D721Med (cell line): ENCODE measurements at regions not wholly inside any gene's neighbourhood (a gene's known extent, or its start where the extent isn't known, plus 50 kb on each side); places are given as distances from the start of the nearest gene placed in this dataset.

Source experiments
- DNase-seq: peaks from one replicate; pipeline ENCODE4 v3.0.0; 2011; ENCODE audit warnings: low spot score; ENCODE audit not compliant: insufficient read length
- FAIRE-seq: peaks from 2 replicates; lab custom pipeline; 2011; peaks lifted over from hg19 to GRCh38; lab: Jason Lieb, UNC
- TF ChIP-seq, protein P1 (sequence below): IDR thresholded peaks from 2 replicates; pipeline ENCODE4 v1.5.1; 2012; ENCODE audit warnings: mild to moderate bottlenecking, control low read depth; ENCODE audit not compliant: insufficient read depth; ENCODE audit errors: missing control alignments

DNA sequence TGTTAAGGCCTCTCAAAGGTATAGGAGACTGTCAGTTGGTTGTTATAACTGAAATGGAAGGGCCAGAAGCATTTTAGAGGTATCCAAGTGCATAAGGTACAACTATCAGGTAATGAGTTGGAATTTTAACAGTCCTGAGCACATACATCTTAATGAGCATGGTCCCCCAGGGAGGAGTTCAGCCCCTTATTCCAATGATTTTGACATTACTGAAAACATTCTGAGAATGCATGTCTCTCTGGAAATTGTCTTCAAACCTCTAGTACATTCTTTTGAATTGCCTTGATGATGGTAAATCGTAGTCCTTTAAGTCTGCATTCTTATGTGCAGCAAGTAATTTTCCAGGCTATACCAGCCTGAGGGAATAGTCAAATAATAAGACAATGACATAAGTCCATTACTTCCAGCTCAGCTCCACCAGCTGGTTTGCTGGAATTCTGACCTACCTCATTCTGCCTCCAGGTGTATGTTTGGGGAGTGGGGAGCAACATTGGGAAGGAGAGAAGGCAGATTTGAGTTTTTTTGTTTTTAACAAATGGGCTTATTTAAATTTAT, 239.2 kb downstream of the MSRB3 start:
- TF ChIP-seq, protein P1, sequence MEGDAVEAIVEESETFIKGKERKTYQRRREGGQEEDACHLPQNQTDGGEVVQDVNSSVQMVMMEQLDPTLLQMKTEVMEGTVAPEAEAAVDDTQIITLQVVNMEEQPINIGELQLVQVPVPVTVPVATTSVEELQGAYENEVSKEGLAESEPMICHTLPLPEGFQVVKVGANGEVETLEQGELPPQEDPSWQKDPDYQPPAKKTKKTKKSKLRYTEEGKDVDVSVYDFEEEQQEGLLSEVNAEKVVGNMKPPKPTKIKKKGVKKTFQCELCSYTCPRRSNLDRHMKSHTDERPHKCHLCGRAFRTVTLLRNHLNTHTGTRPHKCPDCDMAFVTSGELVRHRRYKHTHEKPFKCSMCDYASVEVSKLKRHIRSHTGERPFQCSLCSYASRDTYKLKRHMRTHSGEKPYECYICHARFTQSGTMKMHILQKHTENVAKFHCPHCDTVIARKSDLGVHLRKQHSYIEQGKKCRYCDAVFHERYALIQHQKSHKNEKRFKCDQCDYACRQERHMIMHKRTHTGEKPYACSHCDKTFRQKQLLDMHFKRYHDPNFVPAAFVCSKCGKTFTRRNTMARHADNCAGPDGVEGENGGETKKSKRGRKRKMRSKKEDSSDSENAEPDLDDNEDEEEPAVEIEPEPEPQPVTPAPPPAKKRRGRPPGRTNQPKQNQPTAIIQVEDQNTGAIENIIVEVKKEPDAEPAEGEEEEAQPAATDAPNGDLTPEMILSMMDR, result no peak
- no peak for FAIRE-seq

DNA sequence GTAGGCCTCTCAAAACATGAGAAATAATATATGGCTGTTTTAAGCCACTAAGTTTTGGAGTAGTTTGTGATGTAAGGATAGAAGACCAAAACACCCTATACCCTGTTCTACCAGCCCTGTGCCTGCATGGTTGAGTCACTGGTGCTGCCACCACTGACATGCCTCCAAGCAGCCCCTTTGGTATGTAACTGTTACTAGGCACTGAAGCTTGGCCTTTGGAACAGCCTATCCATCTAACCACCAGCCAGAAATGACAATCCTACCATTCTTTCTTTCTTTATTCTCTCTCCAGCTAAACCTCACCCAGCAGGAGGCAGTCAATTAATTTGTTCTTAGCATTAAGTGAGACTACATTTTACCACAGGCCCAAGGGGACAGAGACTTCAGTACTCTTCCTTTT, 240.3 kb downstream of the MSRB3 start:
- no peak for DNase-seq
- FAIRE-seq, result no peak
- TF ChIP-seq, protein P1, result no peak

More for the DNA sequence above, 239.2 kb downstream of the MSRB3 start:
- DNase-seq, result no peak

DNA sequence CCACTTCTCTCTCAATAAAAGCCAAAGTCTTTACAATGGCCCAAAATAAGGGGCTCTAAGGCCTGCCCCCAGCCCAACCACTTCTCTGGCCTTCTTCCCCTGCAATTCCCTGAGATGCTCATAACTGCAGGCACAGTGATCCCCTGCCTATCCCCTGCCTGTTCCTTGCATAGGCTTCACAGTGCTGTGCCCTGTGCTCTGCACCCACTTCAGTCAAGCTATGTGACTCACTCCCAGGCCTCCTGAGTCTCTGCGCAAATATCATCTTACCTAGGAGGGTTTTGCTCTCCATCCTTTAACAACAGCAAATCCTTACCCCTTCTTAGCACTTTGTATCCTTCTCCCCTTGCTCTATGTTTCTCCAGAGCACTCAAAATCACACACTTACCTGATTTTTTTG, 242.2 kb downstream of the MSRB3 start:
- TF ChIP-seq, protein P1, result no peak
- FAIRE-seq, result no peak
- DNase-seq, result no peak

DNA sequence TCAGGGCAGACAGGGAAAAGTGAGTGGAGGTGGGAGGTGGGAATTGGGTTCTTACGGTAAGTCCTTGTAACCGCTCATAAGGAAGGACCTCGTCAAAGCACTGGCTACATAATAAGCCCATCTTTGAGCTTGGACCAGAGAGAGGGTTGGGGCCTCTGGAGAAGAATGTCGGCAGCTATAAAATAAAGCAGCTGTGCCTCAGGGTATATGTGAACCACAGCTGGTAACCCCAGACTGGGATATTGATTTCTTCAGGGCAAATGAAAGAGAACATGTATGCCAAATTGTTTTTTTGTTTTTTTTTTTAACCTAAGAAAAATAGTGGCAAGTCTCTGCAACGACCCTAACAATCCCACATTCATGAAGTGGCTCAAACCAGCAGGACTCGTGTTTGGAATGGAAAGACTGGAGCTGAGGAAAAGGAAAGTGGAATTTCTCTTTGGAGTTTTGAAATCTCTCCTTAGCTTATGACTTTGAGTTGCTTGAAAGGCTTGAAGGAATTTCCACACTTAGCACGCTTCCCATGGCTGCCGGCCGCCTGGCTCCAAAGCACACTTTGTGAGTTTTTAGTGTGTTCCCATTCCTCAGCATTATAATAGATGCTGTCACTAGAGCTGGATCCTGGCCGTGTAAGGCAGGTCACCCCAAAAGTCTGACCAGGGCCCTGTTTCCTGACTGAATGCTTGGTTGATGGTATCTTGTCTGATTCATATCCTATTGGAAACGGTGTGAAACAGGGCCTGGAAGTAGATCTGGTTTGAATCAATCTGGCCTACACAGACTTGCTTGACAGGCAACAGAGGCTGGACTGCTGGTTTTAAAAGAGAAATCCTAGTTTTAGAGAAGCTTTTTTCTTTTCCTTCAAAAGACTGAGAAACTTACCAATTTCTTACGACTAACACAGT, 244.7 kb downstream of the MSRB3 start:
- DNase-seq, result no peak
- TF ChIP-seq, protein P1, result no peak
- no peak for FAIRE-seq

DNA sequence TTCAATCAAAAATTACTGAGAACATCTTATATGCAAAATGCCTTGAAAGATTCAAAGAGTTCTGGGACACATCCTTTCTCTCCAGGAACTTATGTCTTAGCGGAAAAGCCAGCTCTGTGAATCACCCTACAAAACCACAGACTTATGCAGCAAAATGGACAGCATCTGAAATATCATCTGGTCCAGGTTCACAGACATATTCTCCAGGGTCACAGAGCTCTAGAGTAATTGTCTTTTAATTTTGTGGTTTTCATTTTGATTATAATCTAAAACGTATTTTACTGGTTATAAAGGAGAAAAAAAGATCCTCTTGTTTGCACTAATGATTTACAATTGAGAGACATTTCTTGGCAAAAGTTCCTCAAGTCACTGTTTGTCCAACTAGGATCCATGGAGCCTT, 246.2 kb downstream of the MSRB3 start:
- TF ChIP-seq, protein P1, result no peak
- DNase-seq (no peak), FAIRE-seq (no peak)

DNA sequence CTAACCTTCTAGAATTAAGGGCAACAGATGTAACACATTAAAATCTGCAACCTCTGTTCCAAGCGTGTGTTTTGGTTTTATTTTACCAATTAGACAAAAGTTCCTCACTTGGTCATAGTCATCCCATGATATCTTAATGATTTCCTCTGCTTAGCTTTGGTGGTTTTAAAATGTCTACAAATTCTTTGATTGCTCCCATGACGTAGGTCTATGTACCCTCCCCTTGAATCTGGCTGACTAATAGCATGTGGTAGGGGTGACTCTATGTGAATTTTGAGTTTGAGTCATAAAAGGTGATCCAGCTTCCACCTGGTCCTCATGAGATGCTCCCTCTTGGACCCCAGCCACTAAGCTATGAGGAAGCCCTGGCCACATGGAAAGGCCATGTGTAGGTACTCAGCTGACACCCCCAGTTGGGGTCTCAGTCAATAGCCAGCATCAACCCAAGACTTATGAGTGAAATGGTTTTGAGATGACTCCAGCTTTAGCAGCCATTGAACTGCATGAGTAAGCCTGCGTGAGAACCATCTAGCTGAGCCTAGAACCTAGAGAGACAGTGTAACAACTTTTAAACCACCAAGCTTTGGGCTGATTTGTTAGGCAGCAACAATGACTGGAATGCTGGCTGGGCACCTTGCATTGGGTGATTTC, 247.1 kb downstream of the MSRB3 start:
- TF ChIP-seq, protein P1, result no peak
- FAIRE-seq (no peak), DNase-seq (no peak)
